Femur (tissue), 1 donor: ENCODE measurements at regions not wholly inside any gene's neighbourhood (a gene's known extent, or its start where the extent isn't known, plus 50 kb on each side); places are given as distances from the start of the nearest gene placed in this dataset.
A peak's percentile ranks its signal among the peaks of the same experiment; 100 is the strongest.

Source experiments
- DNase-seq: peaks from one replicate; pipeline ENCODE4 v3.0.0-alpha.2; 2017

DNA sequence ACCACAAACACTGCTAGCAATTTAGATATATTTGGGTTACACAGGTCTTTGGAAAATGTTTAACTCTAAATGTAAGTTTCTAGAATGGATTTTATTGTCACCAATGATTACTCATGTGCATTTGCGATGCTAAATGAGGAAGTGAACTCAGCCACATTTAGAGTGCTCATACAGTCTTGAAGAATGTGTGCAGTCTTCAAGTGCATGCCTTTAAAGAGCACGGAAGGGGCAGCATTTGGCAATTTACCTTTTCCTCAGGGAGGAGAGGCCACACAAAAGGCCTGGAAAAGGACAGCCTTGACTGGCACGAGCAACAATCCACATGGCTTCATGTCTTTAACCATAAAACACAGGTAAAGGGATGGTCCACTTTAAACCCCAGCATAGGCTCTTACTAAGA lies 78.5 kb upstream of the STK17B start:
- DNase-seq, result no peak

DNA sequence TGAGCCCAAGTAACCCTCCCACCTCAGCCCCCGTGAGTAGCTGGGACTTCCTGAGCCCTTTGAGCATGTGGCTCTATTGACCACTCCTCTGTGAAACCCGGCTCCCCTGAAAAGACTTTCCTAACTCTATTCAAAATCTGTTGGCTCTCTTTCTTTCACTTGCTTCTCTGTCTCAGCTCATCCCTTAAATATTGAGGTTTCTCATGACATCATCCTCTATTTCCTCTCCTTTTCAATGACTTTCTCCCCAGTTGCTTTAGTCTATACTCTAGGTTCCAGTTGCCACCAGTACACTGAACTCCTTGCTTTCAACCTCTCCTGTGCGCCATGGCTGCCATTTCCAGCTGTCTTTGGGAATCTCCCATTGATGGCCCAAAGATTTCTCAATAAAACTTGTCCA lies 79.8 kb upstream of the STK17B start:
- DNase-seq, result no peak

DNA sequence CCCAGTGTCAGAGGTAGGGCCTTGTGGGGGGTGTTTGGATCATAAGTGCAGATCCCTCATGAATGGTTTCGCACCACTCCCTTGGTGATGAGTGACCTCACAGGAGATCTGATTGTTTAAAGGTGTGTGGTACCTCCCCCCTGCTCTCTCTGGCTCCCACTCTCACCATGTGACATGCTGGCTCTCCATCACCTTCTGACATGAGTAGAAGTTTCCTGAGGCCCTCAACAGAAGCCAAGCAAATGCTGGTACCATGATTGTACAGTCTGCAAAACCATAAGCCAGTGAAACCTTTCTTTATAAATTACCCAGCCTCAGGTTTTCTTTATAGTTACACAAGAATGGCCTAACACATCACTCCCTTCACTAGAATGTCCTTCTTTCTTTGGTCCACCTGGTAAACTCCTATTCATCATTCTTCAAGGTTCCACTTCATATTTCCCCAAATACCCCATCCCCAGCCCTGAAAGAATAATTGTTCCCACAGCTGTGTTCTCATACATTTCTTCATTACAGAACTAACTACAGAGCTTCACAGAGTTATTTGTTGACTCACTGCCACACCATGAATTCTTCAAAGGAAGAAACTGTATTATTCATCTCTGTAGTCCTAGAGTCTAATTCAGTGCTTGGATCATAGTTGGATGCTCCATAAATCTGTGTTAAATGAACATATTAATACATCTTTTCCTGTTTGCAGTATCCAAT lies 81.2 kb upstream of the STK17B start:
- DNase-seq, result no peak

DNA sequence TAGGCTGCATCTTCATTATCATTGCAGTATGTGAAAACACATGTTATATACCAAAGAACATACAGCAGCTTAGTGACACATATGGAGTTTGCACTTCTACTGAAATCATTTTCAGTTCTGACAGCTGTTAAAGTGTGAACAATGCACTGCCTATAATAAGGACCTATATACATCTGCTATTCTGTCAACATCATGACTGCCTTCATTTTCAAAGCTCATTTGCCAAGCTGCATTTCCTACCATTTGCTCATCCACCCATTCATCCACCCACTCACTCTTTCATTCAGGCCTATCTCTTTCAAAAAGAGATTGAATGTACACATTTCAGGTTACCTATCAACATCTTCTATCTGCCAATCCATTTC lies 81.7 kb upstream of the STK17B start:
- no peak for DNase-seq

DNA sequence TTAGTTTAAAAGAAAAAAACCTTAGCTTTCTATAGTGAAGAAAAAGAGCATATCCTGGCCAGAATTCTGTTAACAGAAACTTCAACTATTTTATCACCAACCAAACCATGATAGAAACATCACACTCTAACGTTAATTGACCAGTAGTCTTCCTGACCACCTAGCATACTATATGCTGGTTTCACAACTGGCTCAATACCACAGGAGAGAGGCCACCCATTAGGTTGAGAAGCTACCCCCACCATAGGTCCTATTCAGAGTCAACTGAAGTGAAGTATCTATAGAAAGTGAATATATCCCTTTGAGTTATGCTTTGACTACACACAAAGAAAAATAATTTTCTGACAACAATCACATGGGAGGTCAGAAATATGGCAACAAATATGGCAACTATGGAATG lies 85.2 kb upstream of the STK17B start:
- no peak for DNase-seq

DNA sequence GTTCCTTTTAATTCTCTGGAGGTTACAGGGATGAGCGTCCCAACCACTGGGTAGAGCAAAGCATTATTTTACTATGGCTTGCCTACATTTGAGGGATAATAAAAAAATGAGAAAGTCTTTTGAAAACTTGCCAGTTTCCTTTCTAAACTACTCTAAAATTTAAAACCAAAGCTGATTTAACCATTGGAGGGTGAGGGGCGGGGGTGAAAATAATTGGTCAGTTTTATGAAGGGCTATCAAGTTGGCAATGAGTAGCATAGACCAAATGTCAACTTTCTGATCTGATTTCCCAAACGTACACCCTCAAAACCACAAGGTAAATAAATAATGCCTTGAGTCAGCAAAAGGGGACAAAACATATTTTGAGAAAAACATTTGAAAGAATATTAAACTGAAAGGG lies 85.7 kb upstream of the STK17B start:
- DNase-seq, result no peak

DNA sequence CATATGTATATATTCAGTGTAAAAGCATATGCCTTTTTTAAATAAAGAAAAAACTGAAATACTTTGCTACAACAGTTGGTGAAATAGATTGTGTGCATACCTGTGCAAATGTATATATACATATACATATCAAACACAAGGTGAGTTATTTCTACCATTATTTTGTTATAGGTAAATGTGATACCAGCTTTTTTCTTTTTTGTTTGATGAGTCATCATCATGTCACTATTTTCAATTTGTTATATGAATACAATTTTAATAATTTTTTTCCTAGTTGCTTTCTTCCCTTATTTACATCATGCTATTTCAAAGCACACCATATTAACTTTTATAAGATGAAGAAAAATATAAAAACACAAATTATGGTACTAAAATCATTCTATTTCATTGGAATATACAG lies 87.0 kb upstream of the STK17B start:
- DNase-seq, result no peak

DNA sequence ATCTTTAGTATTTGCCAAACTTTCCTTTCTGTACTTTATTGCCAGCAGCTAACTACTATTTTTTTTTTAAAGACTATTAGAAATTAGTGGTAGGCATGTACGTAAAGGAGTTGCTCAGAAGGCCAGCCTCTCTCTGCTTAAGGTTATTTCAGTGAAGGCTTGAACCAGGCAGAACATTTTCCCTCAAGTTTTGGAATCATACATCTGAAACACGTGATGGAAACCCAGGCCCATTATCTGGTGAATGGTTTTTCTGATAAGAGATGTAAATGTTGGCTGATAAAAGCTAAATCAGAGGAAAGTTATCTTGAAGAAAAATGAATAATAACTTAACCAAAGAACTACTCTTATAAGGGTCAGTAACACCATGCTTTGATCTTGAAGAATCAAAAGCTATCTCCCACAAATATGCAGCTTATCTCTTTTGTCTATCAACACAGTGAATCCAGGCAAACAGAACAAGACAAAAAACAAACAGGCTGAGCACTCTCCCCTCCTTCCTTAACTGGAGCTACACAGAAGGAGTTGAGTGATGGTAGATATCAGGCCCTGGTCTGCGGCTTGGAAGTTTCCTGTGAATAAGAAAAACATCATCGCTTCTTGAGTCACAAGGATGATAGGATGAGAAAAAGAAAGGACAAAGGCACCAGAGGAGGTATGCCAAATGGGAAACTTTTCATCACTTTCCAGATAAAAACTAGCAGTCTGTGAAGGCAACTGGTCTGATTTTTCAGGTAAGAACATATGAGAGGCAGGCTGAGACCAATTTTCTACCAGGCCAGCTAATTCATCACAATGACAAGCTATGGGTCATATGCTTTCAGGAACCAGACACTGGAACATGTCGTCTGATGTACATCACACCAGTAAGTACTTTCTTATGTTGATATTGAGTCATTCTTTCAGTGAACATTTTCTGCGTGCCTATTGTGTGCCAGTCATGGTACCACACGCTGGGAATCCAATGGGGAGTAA lies 88.4 kb upstream of the STK17B start:
- DNase-seq, result no peak

DNA sequence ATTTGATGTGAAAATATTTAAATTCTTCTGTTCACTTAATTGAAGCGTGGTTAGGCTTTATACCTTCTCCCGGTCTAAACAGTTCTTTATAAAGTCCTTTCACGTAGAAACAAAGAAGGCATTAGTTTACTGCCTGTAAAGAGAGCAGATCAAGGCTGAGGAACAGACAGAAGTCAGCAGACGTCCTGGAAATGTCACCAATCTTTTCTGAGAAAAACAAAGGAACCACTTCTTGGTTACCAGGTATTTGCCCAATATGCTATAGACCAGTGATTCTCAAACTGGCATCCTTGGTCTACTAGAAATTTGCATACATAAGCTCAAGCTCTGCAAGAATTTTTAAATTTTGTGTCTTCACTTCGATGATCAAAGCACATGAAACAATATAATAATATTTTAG lies 89.2 kb upstream of the STK17B start:
- DNase-seq, result no peak

DNA sequence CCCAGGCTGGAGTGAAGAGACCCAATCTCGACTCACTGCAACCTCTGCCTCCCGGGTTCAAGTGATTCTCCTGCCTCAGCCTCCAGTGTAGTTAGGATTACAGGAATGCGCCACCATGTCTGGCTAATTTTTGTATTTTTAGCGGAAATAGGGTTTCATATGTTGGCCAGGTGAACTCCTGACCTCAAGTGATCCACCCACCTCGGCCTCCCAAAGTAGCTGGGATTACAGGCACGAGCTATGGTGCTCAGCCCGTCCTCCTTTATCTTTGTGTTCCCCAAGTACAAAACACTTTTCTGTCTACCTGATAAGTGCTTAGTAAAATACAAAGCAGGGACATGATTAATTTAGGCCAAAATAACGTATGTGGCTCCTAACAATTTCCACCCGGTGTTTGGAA lies 91.2 kb upstream of the STK17B start:
- DNase-seq, result no peak

DNA sequence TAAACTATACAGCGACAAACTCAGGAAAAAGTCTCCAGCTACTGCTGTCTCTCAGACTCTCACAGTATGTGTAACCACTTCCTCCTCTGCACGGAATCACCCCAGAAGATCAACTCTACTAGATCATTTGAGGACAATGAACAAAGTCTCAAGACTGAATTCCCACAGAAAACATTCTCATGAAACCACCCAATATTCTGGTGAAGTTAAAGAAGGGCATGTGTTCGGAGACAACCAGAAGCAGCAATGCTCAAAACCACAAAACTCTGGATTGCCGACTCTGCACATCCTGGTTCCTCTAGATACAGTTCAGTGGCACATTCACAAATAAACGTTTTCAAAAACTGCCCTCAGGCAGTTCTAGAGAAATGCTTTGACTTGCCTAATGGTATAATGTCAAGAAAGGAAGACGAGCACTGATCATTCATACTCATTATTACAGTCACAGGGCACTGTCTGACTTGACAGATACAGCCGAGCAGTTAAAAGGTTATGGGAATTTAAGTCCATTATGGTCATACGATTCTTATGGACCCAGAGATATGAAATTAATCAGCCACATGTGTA lies 91.9 kb upstream of the STK17B start:
- DNase-seq, result peak; percentile 36

DNA sequence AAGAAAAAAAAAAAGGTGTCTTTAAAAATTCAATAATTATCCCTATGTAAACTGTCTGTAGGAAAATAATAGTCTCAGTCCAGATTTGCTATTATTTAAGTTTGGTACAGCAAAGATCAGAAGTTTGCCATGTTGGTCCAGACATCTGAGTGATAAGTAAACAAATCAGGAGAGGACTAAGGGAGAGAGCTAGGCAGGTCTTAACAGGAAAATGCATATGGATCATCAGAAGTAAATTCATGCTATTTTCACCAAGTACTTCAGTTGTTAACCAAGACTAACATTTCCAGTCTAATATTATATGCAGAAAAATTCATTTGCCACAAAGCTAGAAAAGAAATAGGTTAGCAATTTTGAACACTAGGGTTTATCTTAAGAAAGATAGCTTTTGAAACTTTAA lies 95.0 kb upstream of the STK17B start:
- DNase-seq, result no peak

DNA sequence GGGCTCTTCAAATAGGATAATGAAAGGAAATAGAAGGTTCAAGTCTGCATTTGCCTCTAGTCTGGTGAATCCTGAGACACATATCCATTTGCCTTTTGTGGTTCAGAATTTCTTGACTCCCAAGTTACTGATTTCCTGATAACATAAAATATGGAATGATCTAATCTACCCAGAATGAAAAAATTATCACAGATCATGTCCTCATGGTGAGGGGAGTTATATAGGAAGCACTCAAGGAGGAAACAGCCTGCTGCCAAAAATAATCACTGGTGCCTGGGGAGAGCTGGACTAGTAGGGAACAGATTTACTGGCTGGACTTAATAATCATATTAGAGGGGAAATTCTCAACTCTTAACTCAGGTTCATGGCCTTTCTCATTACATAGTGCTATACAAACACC lies 95.5 kb upstream of the STK17B start:
- DNase-seq, result no peak

DNA sequence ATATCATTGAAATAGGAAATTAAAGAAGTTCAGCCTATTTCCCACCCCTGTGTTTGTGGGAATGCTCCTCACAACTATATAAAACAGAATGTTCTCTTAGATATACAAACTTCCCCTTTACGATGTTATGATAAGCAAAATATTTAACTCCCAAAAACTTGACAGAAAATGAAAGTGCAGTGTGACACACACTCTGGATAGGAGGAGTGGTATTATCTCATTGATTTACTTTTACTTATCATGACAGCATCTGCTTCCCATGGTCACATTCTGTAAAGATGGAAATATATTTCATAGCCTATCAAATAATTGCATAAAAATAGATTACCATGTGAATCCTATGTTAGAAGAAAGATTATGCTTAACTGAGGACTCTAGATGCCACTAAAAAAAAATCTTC lies 96.6 kb upstream of the STK17B start:
- no peak for DNase-seq

DNA sequence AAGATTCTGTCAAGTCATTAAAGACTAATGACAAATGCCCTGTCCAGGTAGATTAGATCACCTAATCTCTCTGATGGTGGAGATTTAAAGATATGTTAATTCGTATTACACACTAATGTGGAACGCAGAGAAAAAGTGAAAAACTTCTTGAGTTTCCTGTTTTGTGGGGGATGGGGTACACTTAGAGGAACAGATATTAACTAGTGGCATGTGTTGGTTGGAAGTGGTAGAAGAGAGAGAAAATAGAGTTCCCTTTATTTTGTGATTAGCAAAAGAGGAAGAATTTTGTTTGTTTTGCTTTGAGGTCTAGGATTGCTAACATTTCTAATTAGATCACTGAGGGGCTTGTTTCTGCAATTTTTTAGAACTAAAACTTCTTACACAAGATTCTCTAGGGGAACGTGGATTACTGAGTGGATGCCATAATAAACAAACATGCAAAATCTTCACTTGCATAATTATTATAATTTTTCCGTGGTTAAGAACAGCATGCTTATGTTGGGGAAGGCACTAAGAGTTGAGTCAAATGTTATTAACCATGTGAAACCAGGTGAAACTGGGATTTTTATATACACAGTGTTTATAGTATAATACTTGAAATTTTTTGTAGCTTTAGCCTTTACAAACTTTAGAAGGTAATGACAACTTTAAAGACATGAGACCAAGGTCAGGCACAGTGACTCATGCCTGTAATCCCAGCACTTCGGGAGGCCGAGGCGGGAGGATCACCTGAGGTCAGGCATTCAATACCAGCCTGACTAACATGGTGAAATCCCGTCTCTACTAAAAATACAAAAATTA lies 97.4 kb upstream of the STK17B start:
- no peak for DNase-seq

DNA sequence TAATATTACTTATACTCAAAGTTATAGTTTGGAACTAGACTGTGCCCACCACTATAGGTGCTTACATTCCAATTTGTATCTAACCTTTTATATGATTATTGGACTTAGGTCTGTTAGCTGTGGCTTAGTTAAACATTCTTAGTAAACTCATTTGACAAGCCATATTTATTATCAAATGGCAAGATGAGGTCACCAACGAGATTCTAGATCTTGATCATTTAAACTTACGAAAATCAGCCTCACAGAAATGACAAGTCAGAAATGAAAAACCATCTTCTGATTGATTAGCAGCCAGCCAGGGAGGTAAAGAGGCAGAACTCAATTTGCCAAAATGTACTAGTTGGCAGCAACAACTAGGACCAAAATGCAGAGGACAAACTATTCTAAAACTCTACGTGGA lies 100.4 kb upstream of the STK17B start:
- DNase-seq, result no peak

DNA sequence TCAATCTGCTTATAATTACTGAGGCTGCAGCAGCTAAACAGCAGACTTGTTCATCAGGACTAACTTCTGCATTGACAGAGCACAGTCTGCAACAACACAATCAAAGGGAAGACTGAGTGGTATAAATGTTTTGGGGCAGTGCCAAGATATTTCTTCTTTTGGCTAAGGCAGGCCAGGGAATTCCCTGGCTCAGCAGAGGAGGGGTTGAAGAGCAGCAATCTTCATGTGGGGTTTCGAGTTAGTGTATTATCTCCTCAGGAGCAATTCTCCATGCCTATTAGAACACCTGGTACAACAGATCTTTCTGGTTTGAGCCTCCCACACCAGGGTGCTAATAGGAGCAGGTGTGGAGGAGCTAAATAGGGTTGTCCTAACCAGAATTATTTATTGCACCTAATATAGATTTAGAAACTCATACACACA lies 103.0 kb upstream of the STK17B start:
- DNase-seq, result peak; percentile 35

DNA sequence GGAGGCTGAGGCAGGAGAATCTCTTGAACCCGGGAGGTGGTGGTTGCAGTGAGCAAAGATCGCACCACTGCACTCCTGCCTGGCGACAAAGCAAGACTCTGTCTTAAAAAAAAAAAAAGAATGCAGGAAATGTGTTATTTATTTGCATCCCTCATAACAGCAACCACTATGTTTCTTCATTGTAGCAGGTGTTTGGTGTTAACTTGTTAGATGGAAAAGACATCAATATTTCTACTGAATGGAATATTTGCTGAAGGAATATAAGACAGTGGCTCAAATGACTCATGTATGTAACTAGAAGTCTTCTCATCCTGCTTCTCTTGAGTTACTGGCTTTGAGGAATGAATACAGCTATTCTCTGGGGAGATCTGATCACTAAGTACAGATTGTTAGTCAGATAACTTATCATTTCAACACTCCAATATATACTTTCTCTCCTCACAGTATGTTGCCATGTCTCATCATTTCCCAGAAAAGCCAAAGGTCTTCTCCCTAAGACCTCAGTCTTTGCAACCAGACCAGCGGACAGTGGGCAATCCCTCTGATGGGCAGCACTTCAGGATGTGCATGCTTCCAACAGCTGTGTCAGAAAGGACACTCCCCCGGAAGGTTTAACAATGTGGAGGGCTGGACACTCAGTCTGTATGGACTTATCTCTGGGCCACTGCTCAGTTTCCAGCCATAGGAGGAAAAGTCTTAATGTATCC lies 104.4 kb upstream of the STK17B start:
- no peak for DNase-seq

DNA sequence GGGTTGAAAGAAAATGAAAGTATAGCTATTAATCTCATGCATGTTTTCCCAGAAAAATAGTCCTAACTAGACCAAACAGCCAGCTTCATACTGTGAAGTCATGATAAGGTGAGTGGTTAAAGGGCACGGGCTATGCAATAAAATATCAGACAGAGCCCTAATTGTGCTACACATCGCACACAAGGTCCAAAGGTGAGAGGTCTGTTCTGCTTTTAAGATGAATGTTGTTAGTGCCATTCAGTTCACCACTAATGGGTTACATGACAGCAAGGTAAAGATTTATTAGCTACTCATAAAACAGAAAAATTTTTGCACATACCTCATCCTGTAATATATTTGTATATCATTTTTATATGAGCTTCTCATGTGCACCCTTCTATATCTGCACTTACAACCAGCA lies 105.0 kb upstream of the STK17B start:
- no peak for DNase-seq

DNA sequence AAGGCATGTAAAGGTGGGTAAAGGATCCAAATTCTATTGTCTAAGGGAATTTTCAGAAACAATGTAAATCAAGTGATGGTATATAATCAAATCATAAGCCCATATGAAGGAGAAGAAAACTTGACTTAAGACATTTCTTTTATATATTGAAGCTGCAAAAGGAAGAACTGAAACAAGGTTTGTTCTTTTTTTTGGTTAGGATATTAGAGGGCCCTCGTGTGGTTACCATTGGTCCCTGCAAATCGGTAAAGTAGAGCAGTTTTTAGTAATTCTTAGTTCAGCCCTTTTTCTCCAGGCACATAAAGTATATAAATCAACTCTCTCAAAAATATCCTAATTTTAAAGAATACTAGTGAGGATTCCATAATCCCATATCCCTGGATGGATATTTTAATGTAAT lies 105.6 kb upstream of the STK17B start:
- no peak for DNase-seq

DNA sequence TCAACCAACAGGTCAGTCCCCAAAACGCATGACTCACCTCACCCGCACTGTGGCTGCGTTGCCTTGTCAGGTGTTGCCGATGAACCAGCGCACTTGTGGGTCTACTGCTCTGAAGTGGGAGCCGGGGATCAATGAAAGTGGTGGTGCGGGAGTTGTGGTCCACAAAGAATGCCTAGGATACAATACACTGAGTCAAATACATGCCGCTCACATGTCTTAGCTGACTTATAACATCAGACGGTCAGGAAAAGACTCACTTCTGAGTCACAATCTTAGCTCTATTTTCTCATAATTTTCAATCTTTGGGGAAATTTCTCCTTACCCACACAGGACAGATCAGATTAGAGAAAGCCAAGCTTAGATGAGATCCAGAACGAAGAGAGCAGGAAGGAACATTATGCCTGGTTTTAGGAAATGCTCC lies 107.1 kb upstream of the STK17B start:
- DNase-seq, result no peak

DNA sequence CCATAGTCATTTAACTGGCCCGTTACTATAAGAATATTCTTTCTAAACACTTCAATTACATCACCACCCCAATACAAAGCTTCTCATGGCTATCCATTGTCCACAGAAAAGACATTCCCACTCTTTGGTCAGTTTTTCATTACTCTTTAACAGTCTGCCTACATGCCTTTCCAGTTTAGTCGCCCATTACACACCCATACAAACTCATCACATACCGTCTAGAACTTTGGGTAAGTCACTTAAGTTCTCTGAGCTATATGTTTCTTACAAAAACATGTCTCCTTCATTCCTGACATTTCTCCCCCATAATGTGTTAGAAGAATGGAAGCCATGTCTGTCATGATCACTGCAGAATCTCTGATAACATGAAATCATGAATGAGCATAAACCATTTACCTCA lies 108.2 kb upstream of the STK17B start:
- DNase-seq, result no peak
